NT2/D1 (cell line): ENCODE measurements at regions not wholly inside any gene's neighbourhood (a gene's known extent, or its start where the extent isn't known, plus 50 kb on each side); places are given as distances from the start of the nearest gene placed in this dataset.

ENCODE experiments used
- SUZ12 ChIP-seq: IDR thresholded peaks from 2 replicates; pipeline ENCODE4 v1.6.1; 2011; ENCODE audit not compliant: insufficient read length, insufficient read depth; ENCODE audit errors: extremely low read depth
- YY1 ChIP-seq: IDR thresholded peaks from 2 replicates; pipeline ENCODE4 v1.6.1; 2011; ENCODE audit not compliant: insufficient read length, insufficient read depth
- ZNF274 ChIP-seq: IDR thresholded peaks from 2 replicates; pipeline ENCODE4 v1.6.1; 2011; ENCODE audit warnings: mild to moderate bottlenecking, low read depth, low read length

- TF ChIP-seq YY1 = no peak
- no peak for TF ChIP-seq ZNF274
- TF ChIP-seq SUZ12 = no peak
Measured at GRCh38 chr9:135245482-135246247, 158.2 kb downstream of the OLFM1 start.
